SK-N-SH (cell line): ENCODE measurements at regions not wholly inside any gene's neighbourhood (a gene's known extent, or its start where the extent isn't known, plus 50 kb on each side); places are given as distances from the start of the nearest gene placed in this dataset.

Experiments
- CHD2 ChIP-seq: fragments of 150-350 bp; IDR thresholded peaks from 2 replicates; pipeline ENCODE4 v1.6.1; 2018; ENCODE audit warnings: low read length; ENCODE audit not compliant: partially characterized antibody
- EP300 ChIP-seq, 2 experiments: IDR thresholded peaks; 2 replicates each; pipeline versions ENCODE4 v1.4.0 to v1.6.1; 2012; ENCODE audit warnings: borderline replicate concordance in 1 of 2, low read depth in 1 of 2, low read length in 1 of 2
- EZH2phosphoT487 ChIP-seq: fragments of 200-600 bp; sonication (generic); IDR thresholded peaks from 2 replicates; pipeline ENCODE4 v1.6.1; 2017; ENCODE audit warnings: low read depth, mixed run types, mild to moderate bottlenecking, antibody characterized with exemption, moderate library complexity, borderline replicate concordance
- FOXM1 ChIP-seq: IDR thresholded peaks from 2 replicates; pipeline ENCODE4 v1.4.0; 2012; ENCODE audit warnings: low read depth, mild to moderate bottlenecking
- JUND ChIP-seq: IDR thresholded peaks from 2 replicates; pipeline ENCODE4 v1.4.0; 2012
- POLR2AphosphoS5 ChIP-seq: IDR thresholded peaks from 2 replicates; pipeline ENCODE4 v1.6.1; 2012; ENCODE audit warnings: low read depth, low read length
- RXRA ChIP-seq: IDR thresholded peaks from 2 replicates; pipeline ENCODE4 v1.4.0; 2012; ENCODE audit warnings: low read depth, mild to moderate bottlenecking, borderline replicate concordance
- SMC3 ChIP-seq: IDR thresholded peaks from 2 replicates; pipeline ENCODE4 v1.6.1; 2012; ENCODE audit warnings: low read depth, low read length, improper control_type of control experiment
- TF ChIP-seq, protein P1 (sequence below): fragments of 200-600 bp; sonication (generic); IDR thresholded peaks from 2 replicates; pipeline ENCODE4 v1.6.1; 2017; ENCODE audit warnings: antibody characterized with exemption, mild to moderate bottlenecking, moderate library complexity
- TF ChIP-seq, protein P2 (sequence below): IDR thresholded peaks from 2 replicates; pipeline ENCODE4 v1.4.0; 2012; ENCODE audit warnings: low read depth, borderline replicate concordance
- TF ChIP-seq, protein P3 (sequence below): IDR thresholded peaks from 2 replicates; pipeline ENCODE4 v1.6.1; 2012; ENCODE audit warnings: mild to moderate bottlenecking, low read depth, low read length, moderate library complexity

DNA sequence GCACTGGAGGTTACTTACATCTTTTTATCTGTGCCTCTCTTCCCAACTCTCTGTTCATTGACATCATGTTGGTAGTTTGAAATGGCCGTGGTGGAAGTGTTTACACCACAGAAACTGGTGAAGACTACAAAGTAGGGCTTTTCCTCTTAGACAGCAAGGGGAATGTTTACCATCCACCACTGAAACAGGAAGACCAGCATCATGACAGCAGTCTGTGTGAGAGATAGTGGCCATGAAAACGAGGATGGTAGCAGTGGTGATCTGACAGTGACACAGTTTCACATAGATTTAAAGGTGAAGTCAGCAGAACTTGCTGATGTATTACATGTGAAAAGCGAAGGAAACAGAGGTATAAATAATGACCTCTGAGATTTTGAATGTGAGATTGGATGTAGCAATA is 115.7 kb downstream of the CCDC71L start:
- no peak for TF ChIP-seq POLR2AphosphoS5
- TF ChIP-seq RXRA: no peak
- TF ChIP-seq CHD2: no peak
- no peak for TF ChIP-seq SMC3
- TF ChIP-seq EP300 (IDR thresholded peaks at IDR 0.05; ENCODE audit: borderline replicate concordance in 1 of 2, low read depth in 1 of 2, low read length in 1 of 2): no peak
- TF ChIP-seq FOXM1: no peak
- TF ChIP-seq, protein P1, sequence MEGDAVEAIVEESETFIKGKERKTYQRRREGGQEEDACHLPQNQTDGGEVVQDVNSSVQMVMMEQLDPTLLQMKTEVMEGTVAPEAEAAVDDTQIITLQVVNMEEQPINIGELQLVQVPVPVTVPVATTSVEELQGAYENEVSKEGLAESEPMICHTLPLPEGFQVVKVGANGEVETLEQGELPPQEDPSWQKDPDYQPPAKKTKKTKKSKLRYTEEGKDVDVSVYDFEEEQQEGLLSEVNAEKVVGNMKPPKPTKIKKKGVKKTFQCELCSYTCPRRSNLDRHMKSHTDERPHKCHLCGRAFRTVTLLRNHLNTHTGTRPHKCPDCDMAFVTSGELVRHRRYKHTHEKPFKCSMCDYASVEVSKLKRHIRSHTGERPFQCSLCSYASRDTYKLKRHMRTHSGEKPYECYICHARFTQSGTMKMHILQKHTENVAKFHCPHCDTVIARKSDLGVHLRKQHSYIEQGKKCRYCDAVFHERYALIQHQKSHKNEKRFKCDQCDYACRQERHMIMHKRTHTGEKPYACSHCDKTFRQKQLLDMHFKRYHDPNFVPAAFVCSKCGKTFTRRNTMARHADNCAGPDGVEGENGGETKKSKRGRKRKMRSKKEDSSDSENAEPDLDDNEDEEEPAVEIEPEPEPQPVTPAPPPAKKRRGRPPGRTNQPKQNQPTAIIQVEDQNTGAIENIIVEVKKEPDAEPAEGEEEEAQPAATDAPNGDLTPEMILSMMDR: no peak
- TF ChIP-seq, protein P2, sequence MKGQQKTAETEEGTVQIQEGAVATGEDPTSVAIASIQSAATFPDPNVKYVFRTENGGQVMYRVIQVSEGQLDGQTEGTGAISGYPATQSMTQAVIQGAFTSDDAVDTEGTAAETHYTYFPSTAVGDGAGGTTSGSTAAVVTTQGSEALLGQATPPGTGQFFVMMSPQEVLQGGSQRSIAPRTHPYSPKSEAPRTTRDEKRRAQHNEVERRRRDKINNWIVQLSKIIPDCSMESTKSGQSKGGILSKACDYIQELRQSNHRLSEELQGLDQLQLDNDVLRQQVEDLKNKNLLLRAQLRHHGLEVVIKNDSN: no peak
- no peak for TF ChIP-seq EZH2phosphoT487
- TF ChIP-seq JUND: no peak
- TF ChIP-seq, protein P3, sequence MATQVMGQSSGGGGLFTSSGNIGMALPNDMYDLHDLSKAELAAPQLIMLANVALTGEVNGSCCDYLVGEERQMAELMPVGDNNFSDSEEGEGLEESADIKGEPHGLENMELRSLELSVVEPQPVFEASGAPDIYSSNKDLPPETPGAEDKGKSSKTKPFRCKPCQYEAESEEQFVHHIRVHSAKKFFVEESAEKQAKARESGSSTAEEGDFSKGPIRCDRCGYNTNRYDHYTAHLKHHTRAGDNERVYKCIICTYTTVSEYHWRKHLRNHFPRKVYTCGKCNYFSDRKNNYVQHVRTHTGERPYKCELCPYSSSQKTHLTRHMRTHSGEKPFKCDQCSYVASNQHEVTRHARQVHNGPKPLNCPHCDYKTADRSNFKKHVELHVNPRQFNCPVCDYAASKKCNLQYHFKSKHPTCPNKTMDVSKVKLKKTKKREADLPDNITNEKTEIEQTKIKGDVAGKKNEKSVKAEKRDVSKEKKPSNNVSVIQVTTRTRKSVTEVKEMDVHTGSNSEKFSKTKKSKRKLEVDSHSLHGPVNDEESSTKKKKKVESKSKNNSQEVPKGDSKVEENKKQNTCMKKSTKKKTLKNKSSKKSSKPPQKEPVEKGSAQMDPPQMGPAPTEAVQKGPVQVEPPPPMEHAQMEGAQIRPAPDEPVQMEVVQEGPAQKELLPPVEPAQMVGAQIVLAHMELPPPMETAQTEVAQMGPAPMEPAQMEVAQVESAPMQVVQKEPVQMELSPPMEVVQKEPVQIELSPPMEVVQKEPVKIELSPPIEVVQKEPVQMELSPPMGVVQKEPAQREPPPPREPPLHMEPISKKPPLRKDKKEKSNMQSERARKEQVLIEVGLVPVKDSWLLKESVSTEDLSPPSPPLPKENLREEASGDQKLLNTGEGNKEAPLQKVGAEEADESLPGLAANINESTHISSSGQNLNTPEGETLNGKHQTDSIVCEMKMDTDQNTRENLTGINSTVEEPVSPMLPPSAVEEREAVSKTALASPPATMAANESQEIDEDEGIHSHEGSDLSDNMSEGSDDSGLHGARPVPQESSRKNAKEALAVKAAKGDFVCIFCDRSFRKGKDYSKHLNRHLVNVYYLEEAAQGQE: no peak
